ENCODE measurements at regions not wholly inside any gene's neighbourhood (a gene's known extent, or its start where the extent isn't known, plus 50 kb on each side); places are given as distances from the start of the nearest gene placed in this dataset.

GRCh38 chr5:57671371-57671770, 188.8 kb upstream of the ACTBL2 start:
- Mint-ChIP-seq H3K36me3 (ENCODE audit: unreplicated experiment) (no peaks in the 10 kb centered on the region), H3K27ac (ENCODE audit: unreplicated experiment) (no peak overlapping the region), H3K9me3 (ENCODE audit: unreplicated experiment) (no peaks in the 10 kb centered on the region), H3K4me1 (ENCODE audit: low read depth, unreplicated experiment) (no peaks in the 10 kb centered on the region), H3K4me3 (ENCODE audit: unreplicated experiment) (no peak overlapping the region), H3K27me3 (ENCODE audit: unreplicated experiment) (no peaks in the 10 kb centered on the region)
- no peak for DNase-seq
- no peak for TF ChIP-seq CTCF (IDR thresholded peaks at IDR 0.05; ENCODE audit: partially characterized antibody, unreplicated experiment)

GRCh38 chr5:57666582-57666981, 184.0 kb upstream of the ACTBL2 start:
- no peak overlapping the region for H3K4me3 Mint-ChIP-seq (ENCODE audit: unreplicated experiment)
- no peaks in the 10 kb centered on the region for H3K36me3 Mint-ChIP-seq (ENCODE audit: unreplicated experiment)
- DNase-seq: no peak
- no peaks in the 10 kb centered on the region for H3K4me1 Mint-ChIP-seq (ENCODE audit: low read depth, unreplicated experiment)
- TF ChIP-seq CTCF (IDR thresholded peaks at IDR 0.05; ENCODE audit: partially characterized antibody, unreplicated experiment): no peak
- H3K27me3 Mint-ChIP-seq (ENCODE audit: unreplicated experiment): no peaks in the 10 kb centered on the region
- H3K27ac Mint-ChIP-seq (ENCODE audit: unreplicated experiment): no peak overlapping the region
- peaks cover 1% of the 10 kb centered on the region for H3K9me3 Mint-ChIP-seq (ENCODE audit: unreplicated experiment)

GRCh38 chr5:57665146-57665936, 182.7 kb upstream of the ACTBL2 start:
- Mint-ChIP-seq H3K27me3 (ENCODE audit: unreplicated experiment) (no peaks in the 10 kb centered on the region), H3K27ac (ENCODE audit: unreplicated experiment) (no peak overlapping the region), H3K36me3 (ENCODE audit: unreplicated experiment) (no peaks in the 10 kb centered on the region), H3K4me3 (ENCODE audit: unreplicated experiment) (no peak overlapping the region), H3K9me3 (ENCODE audit: unreplicated experiment) (peaks cover 2% of the 10 kb centered on the region), H3K4me1 (ENCODE audit: low read depth, unreplicated experiment) (no peaks in the 10 kb centered on the region)
- no peak for DNase-seq
- no peak for TF ChIP-seq CTCF (IDR thresholded peaks at IDR 0.05; ENCODE audit: partially characterized antibody, unreplicated experiment)

- Mint-ChIP-seq H3K27ac (ENCODE audit: unreplicated experiment) (no peak overlapping the region), H3K36me3 (ENCODE audit: unreplicated experiment) (no peaks in the 10 kb centered on the region), H3K4me1 (ENCODE audit: low read depth, unreplicated experiment) (no peaks in the 10 kb centered on the region), H3K27me3 (ENCODE audit: unreplicated experiment) (no peaks in the 10 kb centered on the region), H3K9me3 (ENCODE audit: unreplicated experiment) (peaks cover 2% of the 10 kb centered on the region), H3K4me3 (ENCODE audit: unreplicated experiment) (no peak overlapping the region)
- no peak for DNase-seq
- no peak for TF ChIP-seq CTCF (IDR thresholded peaks at IDR 0.05; ENCODE audit: partially characterized antibody, unreplicated experiment)
Observed at GRCh38 chr5:57664700-57665099, 182.1 kb upstream of the ACTBL2 start.

GRCh38 chr5:57663466-57663865, 180.9 kb upstream of the ACTBL2 start:
- Mint-ChIP-seq H3K4me1 (ENCODE audit: low read depth, unreplicated experiment) (no peaks in the 10 kb centered on the region), H3K4me3 (ENCODE audit: unreplicated experiment) (no peak overlapping the region), H3K27ac (ENCODE audit: unreplicated experiment) (no peak overlapping the region), H3K27me3 (ENCODE audit: unreplicated experiment) (no peaks in the 10 kb centered on the region), H3K36me3 (ENCODE audit: unreplicated experiment) (no peaks in the 10 kb centered on the region), H3K9me3 (ENCODE audit: unreplicated experiment) (peaks cover 2% of the 10 kb centered on the region)
- no peak for DNase-seq
- no peak for TF ChIP-seq CTCF (IDR thresholded peaks at IDR 0.05; ENCODE audit: partially characterized antibody, unreplicated experiment)
